WTC11 (cell line): ENCODE measurements at regions not wholly inside any gene's neighbourhood (a gene's known extent, or its start where the extent isn't known, plus 50 kb on each side); places are given as distances from the start of the nearest gene placed in this dataset.

ENCODE experiments used
- ATAC-seq: fragments of 200-7000 bp; cut with Tn5 transposase; 2 replicates; pipeline ENCODE4 v1.10.0; 2021; ENCODE audit warnings: mild to moderate bottlenecking, moderate library complexity
- CTCF ChIA-PET: fragments of 300-600 bp; sonication (Branson Sonifier 250); formaldehyde crosslinking; loops from one replicate; lab custom pipeline; 2021; ENCODE audit warnings: antibody characterized with exemption; lab: Charles Lee
- POLR2A ChIA-PET: fragments of 350-600 bp; sonication (Branson Sonifier 250); formaldehyde crosslinking; loops from one replicate; lab custom pipeline; 2021; ENCODE audit warnings: antibody characterized with exemption; lab: Charles Lee
- DNase-seq: peaks from one replicate; pipeline ENCODE4 v3.0.0; 2021; ENCODE audit warnings: low spot score
- H3K27ac Mint-ChIP-seq: 2 replicates; pipeline ENCODE4 v1.8.0; 2021; ENCODE audit warnings: mixed read lengths
- H3K27me3 Mint-ChIP-seq: 2 replicates; pipeline ENCODE4 v1.8.0; 2021; ENCODE audit warnings: low read depth, mild to moderate bottlenecking, moderate library complexity, mixed read lengths
- H3K36me3 Mint-ChIP-seq: 2 replicates; pipeline ENCODE4 v1.8.0; 2021; ENCODE audit warnings: mixed read lengths
- H3K4me1 Mint-ChIP-seq: 2 replicates; pipeline ENCODE4 v1.8.0; 2022; ENCODE audit warnings: mixed read lengths
- H3K4me3 Mint-ChIP-seq: 2 replicates; pipeline ENCODE4 v1.8.0; 2021; ENCODE audit warnings: mild to moderate bottlenecking, moderate library complexity, mixed read lengths
- H3K9me3 Mint-ChIP-seq: 2 replicates; pipeline ENCODE4 v1.8.0; 2021; ENCODE audit warnings: mixed read lengths
- CDX4 ChIP-seq: fragments of 250-450 bp; sonication (Bioruptor Pico); IDR thresholded peaks from 2 replicates; pipeline ENCODE4 v1.9.0; 2021; ENCODE audit warnings: moderate library complexity, mild to moderate bottlenecking, inconsistent platforms, borderline replicate concordance
- CREB1 ChIP-seq: sonication (generic); formaldehyde crosslinking; IDR thresholded peaks from 2 replicates; pipeline ENCODE4 v1.8.0; 2023; ENCODE audit warnings: mild to moderate bottlenecking, missing genetic modification reagents
- ELF4 ChIP-seq: sonication (generic); formaldehyde crosslinking; IDR thresholded peaks from 2 replicates; pipeline ENCODE4 v1.8.1; 2022; ENCODE audit warnings: low read depth, mild to moderate bottlenecking, moderate library complexity, missing genetic modification reagents
- ERG ChIP-seq: fragments of 250-450 bp; sonication (Bioruptor Pico); IDR thresholded peaks from 2 replicates; pipeline ENCODE4 v1.8.0; 2021; ENCODE audit warnings: mild to moderate bottlenecking
- FOXK1 ChIP-seq: sonication (generic); formaldehyde crosslinking; IDR thresholded peaks from 2 replicates; pipeline ENCODE4 v1.8.0; 2022; ENCODE audit warnings: mild to moderate bottlenecking, moderate library complexity, missing genetic modification reagents
- JAZF1 ChIP-seq: fragments of 250-450 bp; sonication (Bioruptor Pico); IDR thresholded peaks from 2 replicates; pipeline ENCODE4 v1.9.0; 2021; ENCODE audit warnings: moderate library complexity, mild to moderate bottlenecking, inconsistent platforms
- OVOL2 ChIP-seq: fragments of 250-450 bp; sonication (Bioruptor Pico); IDR thresholded peaks from 2 replicates; pipeline ENCODE4 v1.9.0; 2021; ENCODE audit warnings: mild to moderate bottlenecking, borderline replicate concordance
- PRRX2 ChIP-seq: fragments of 250-450 bp; sonication (Bioruptor Pico); IDR thresholded peaks from 2 replicates; pipeline ENCODE4 v1.8.0; 2021; ENCODE audit warnings: mild to moderate bottlenecking
- ZNF138 ChIP-seq: sonication (generic); formaldehyde crosslinking; conservative IDR thresholded peaks from 2 replicates; pipeline ENCODE4 v1.8.1; 2022; ENCODE audit warnings: mild to moderate bottlenecking, moderate library complexity, missing genetic modification reagents
- TF ChIP-seq, protein P1 (sequence below): sonication (generic); formaldehyde crosslinking; IDR thresholded peaks from 2 replicates; pipeline ENCODE4 v1.8.0; 2023; ENCODE audit warnings: mild to moderate bottlenecking, missing genetic modification reagents
- TF ChIP-seq, protein P2 (sequence below): sonication (generic); formaldehyde crosslinking; IDR thresholded peaks from 2 replicates; pipeline ENCODE4 v1.8.1; 2023; ENCODE audit warnings: mild to moderate bottlenecking, missing genetic modification reagents, moderate library complexity
- TF ChIP-seq, protein P3 (sequence below): fragments of 250-450 bp; sonication (Bioruptor Pico); IDR thresholded peaks from 2 replicates; pipeline ENCODE4 v2.1.2; 2022; ENCODE audit warnings: mild to moderate bottlenecking, moderate library complexity
- TF ChIP-seq, protein P4 (sequence below): sonication (generic); formaldehyde crosslinking; IDR thresholded peaks from 2 replicates; pipeline ENCODE4 v1.8.1; 2023; ENCODE audit warnings: mild to moderate bottlenecking, missing genetic modification reagents

DNA sequence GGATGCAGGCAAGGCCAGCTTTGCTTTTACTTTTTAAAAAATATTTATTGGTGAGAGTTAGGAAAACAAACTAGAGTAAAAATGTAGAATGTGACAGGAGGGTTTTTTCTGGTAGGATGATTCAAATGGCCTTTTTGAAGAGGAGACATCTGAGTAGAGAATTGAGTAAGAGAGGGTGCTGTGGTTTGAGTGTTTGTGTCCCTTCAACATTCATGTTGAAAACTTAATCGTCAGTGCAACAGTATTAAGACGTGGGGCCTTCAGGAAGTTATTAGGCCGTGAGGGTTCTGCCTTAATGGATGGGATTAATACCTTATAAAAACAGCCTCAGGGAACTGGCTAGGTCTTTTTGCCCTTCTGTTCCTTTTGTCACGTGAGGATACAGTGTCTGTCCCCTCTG is 288.8 kb upstream of the C11orf87 start:
- H3K4me3 Mint-ChIP-seq = no peak overlapping the region
- peaks cover 10% of the 10 kb centered on the region for H3K27me3 Mint-ChIP-seq
- ATAC-seq (no peak), DNase-seq (no peak)
- H3K36me3 Mint-ChIP-seq = no peaks in the 10 kb centered on the region
- CTCF ChIA-PET = no interaction called here
- POLR2A ChIA-PET = no interaction called here
- TF ChIP-seq FOXK1 (CRISPR knock-in tag) = no peak
- TF ChIP-seq, protein P1, sequence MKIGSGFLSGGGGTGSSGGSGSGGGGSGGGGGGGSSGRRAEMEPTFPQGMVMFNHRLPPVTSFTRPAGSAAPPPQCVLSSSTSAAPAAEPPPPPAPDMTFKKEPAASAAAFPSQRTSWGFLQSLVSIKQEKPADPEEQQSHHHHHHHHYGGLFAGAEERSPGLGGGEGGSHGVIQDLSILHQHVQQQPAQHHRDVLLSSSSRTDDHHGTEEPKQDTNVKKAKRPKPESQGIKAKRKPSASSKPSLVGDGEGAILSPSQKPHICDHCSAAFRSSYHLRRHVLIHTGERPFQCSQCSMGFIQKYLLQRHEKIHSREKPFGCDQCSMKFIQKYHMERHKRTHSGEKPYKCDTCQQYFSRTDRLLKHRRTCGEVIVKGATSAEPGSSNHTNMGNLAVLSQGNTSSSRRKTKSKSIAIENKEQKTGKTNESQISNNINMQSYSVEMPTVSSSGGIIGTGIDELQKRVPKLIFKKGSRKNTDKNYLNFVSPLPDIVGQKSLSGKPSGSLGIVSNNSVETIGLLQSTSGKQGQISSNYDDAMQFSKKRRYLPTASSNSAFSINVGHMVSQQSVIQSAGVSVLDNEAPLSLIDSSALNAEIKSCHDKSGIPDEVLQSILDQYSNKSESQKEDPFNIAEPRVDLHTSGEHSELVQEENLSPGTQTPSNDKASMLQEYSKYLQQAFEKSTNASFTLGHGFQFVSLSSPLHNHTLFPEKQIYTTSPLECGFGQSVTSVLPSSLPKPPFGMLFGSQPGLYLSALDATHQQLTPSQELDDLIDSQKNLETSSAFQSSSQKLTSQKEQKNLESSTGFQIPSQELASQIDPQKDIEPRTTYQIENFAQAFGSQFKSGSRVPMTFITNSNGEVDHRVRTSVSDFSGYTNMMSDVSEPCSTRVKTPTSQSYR = no peak
- H3K27ac Mint-ChIP-seq = no peak overlapping the region
- H3K9me3 Mint-ChIP-seq = peaks cover 13% of the 10 kb centered on the region
- H3K4me1 Mint-ChIP-seq = peaks cover 30% of the 10 kb centered on the region

GRCh38 chr11:109135627-109136026 is 286.4 kb upstream of the C11orf87 start:
- POLR2A ChIA-PET = no interaction called here
- no peak for ATAC-seq
- H3K4me3 Mint-ChIP-seq = no peak overlapping the region
- no peak for DNase-seq
- peaks cover 4% of the 10 kb centered on the region for H3K27me3 Mint-ChIP-seq
- H3K27ac Mint-ChIP-seq = no peak overlapping the region
- no peaks in the 10 kb centered on the region for H3K36me3 Mint-ChIP-seq
- CTCF ChIA-PET = no interaction called here
- H3K9me3 Mint-ChIP-seq = peaks cover 13% of the 10 kb centered on the region
- peaks cover 30% of the 10 kb centered on the region for H3K4me1 Mint-ChIP-seq
- TF ChIP-seq ERG (CRISPR knock-in tag) = no peak

GRCh38 chr11:109138196-109138595 is 283.8 kb upstream of the C11orf87 start:
- ChIA-PET CTCF (no interaction called here), POLR2A (no interaction called here)
- Mint-ChIP-seq H3K27me3 (no peaks in the 10 kb centered on the region), H3K36me3 (no peaks in the 10 kb centered on the region), H3K27ac (no peak overlapping the region), H3K9me3 (peaks cover 13% of the 10 kb centered on the region), H3K4me1 (peaks cover 12% of the 10 kb centered on the region), H3K4me3 (no peak overlapping the region)
- no peak for DNase-seq
- ATAC-seq = no peak
- TF ChIP-seq JAZF1 (CRISPR knock-in tag) (no peak), CREB1 (CRISPR knock-in tag) (no peak), OVOL2 (CRISPR knock-in tag) (no peak), PRRX2 (CRISPR knock-in tag) (no peak), CDX4 (CRISPR knock-in tag) (no peak), ZNF138 (CRISPR knock-in tag) (no peak), ELF4 (CRISPR knock-in tag) (no peak)
- TF ChIP-seq, protein P2, sequence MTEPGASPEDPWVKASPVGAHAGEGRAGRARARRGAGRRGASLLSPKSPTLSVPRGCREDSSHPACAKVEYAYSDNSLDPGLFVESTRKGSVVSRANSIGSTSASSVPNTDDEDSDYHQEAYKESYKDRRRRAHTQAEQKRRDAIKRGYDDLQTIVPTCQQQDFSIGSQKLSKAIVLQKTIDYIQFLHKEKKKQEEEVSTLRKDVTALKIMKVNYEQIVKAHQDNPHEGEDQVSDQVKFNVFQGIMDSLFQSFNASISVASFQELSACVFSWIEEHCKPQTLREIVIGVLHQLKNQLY (CRISPR knock-in tag) = no peak
- TF ChIP-seq, protein P3, sequence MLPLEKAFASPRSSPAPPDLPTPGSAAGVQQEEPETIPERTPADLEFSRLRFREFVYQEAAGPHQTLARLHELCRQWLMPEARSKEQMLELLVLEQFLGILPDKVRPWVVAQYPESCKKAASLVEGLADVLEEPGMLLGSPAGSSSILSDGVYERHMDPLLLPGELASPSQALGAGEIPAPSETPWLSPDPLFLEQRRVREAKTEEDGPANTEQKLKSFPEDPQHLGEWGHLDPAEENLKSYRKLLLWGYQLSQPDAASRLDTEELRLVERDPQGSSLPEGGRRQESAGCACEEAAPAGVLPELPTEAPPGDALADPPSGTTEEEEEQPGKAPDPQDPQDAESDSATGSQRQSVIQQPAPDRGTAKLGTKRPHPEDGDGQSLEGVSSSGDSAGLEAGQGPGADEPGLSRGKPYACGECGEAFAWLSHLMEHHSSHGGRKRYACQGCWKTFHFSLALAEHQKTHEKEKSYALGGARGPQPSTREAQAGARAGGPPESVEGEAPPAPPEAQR (CRISPR knock-in tag) = no peak
- TF ChIP-seq, protein P4, sequence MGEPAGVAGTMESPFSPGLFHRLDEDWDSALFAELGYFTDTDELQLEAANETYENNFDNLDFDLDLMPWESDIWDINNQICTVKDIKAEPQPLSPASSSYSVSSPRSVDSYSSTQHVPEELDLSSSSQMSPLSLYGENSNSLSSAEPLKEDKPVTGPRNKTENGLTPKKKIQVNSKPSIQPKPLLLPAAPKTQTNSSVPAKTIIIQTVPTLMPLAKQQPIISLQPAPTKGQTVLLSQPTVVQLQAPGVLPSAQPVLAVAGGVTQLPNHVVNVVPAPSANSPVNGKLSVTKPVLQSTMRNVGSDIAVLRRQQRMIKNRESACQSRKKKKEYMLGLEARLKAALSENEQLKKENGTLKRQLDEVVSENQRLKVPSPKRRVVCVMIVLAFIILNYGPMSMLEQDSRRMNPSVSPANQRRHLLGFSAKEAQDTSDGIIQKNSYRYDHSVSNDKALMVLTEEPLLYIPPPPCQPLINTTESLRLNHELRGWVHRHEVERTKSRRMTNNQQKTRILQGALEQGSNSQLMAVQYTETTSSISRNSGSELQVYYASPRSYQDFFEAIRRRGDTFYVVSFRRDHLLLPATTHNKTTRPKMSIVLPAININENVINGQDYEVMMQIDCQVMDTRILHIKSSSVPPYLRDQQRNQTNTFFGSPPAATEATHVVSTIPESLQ (CRISPR knock-in tag) = no peak
